Left ventricle myocardium superior (tissue), 1 donor: ENCODE measurements at regions not wholly inside any gene's neighbourhood (a gene's known extent, or its start where the extent isn't known, plus 50 kb on each side); places are given as distances from the start of the nearest gene placed in this dataset.
"Not testable (repeated sequence)": the region's sequence is repeated elsewhere in the genome, so short reads cannot be mapped to it uniquely, and the experiment has no call there.

ENCODE experiments used
- ATAC-seq: fragments of 200-7000 bp; cut with Tn5 transposase; one replicate; pipeline ENCODE4 v1.9.1; 2020; ENCODE audit warnings: mild to moderate bottlenecking, moderate library complexity
- DNase-seq: peaks from one replicate; pipeline ENCODE4 v3.0.0-alpha.2; 2020
- intact Hi-C: fragments of 100-400 bp; cut with micrococcal nuclease; formaldehyde crosslinking; loops from one replicate; pipeline ENCODE4 v1.11.0; 2022
- donor health status: DM: no; HTN: yes; CAD: no; lungs with severe emphysema.

DNA sequence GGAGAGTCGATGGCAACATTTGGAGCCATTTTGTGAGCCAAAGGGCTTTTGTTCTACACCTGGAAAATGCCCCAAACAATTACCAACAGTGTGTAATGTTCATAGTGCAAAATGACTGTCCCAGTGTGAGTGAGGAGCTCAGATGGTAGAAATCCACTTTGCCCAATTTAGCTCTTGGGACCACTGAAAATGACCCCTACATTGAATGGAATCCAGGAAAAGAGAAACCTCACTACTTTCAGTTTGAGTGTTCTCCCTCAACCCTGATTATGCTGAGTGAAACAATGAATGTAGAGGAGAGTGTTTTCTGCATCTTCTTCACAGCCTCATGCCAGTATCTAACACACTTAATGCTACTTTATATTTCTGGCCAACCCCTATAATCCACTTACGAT is 84.9 kb upstream of the NRN1 start:
- no peak for ATAC-seq
- intact Hi-C loops: no loop called here
- no peak for DNase-seq

DNA sequence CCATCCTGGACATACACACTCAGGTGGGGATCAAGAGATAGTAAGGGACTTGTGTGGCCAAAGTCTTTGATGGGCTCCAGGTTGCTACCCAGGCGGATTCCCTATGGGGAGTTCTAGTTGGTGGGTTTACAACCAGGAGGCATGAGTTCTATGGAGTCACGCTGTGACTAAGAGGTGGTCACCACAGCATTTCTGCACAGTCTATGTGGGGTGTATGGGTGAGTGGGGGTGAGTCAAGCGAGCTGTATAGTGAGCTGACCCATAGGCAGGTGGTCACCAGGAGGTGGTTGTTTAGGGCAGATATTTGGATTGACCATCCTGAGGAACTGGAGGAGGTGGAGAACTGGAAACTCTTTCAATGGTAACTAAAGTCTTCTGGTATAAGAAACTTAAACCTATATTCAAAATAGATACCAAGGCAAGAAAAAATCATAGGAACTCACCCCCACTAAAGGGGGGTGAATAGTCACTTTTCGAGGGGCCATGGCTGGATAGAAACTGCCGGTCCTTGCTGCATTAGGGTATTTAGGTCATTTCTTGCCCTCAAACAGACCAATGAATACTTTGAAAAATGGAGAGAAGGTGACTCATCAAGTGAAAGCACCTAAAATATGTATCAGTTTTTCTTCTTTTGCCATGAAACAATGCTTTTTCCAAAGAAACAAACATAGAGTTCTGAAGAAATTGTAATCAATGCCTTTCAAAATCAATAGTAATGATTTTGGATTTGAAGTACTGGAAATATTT is 84.3 kb upstream of the NRN1 start:
- no peak for ATAC-seq
- no peak for DNase-seq
- intact Hi-C loops: no loop called here

DNA sequence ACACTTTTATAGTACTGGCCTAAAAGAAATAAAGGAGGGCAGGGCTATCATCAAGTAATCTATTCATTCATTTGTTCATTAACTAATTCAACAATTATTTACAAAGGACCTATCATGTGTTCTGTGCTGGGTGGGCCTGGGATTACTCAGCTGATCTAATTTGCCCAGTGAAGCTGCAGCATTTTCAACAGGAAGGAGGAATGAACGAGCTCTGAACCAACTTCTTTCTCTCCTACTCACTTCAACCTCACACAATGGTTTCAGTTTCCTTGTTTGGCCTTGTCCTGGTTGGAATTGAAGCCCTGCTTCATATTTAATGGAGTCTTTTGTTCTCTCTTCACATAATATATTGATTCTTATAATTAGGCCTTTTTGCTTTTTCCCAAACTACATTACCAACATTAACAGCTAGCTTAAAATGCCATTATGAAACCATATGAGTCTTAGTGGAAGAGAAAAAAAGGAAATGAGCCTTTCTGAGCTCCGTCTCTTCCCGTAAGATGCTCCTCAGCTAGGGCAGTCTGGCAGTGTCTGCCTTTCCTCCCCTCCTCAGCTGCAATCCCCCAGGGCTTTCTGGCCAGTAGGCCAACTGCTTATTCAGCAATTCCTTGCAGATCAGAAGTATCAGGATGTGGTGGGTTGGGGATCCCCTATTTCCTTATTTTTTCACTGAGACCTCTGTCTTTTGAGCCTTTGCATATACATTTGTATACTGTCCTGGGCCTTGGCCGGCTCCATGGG is 79.4 kb upstream of the NRN1 start:
- DNase-seq (no peak), ATAC-seq (no peak)
- intact Hi-C loops: no loop called here

DNA sequence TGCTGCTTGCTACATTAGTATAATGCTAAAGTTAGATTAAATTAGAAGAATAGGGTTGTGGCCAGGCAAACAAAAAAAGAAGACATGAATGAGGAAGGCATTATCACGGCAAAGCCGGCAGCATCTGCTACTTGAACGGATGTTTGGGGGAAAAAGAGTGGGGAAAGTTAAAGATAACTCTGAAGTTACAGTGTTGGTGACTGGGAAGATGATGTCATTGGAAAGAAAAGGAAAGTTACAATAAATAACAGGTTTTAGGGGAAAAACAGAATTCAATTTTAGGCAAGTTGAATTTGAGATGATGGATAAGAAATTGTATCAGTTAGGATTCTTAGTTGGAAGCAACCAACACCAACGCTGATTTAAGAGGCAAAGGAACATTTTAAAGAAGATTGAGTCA is 74.2 kb upstream of the NRN1 start:
- DNase-seq (no peak), ATAC-seq (no peak)
- intact Hi-C loops: no loop called here

DNA sequence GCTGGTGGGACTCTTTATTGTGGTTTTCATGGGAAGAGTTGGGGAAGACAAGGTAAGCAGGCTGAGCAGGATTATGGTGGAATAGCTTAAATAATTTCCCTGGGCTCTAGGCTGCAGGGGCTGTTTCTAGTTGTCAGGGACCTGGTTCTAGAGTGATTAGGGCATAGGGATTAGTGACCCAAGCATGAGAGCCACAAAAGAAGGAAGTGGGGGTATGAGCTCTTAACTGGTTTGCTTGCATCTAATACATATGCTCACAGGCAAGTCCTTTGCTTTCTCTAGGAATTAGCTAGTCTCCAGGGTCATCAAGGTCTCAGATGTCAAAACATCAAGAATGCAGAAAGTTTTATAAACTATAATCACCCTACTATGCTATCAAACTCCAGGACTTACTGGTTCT is 67.5 kb upstream of the NRN1 start:
- no peak for ATAC-seq
- intact Hi-C loops: no loop called here

DNA sequence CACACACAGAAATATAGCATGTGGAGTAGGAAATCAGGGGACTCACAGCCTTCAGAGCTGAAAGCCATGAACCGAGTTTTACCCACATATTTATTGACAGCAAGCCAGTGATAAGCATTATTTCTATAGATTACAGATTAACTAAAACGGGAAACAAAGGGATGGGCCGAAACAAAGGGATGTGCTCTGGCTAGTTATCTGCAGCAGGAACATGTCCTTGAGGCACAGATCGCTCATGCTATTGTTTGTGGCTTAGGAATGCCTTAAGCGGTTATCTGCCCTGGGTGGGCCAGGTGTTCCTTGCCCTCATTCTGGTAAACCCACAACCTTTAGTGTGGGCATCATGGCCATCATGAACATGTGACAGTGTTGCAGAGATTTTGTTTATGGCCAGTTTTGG is 61.4 kb upstream of the NRN1 start:
- intact Hi-C loops, DNase-seq, ATAC-seq: not testable (repeated sequence)

More for the DNA sequence above, 67.5 kb upstream of the NRN1 start:
- no peak for DNase-seq

DNA sequence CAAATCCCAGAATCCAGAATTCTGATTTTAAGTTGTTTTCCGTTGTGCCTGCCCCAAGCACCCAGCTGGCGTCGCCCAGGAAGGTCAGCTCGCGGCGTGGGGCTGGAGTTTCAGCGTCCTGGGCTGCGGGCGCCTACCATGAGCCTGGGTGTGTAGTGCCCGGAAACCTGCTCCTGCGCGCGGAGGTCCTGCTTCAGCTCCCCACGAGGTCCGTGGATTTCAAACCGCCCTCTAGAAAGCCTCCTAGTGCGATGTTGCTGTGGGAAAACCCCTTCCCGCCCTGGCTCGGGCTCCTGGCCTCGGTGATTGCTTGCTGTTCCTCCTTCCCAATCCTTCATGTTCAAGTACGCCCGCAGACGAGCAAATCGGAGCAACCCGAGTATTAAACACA is 51.3 kb upstream of the NRN1 start:
- DNase-seq: no peak
- ATAC-seq: no peak
- intact Hi-C loops: loop anchor here (10.0 kb wide), 1 partner anchor 257 kb away; no protein-coding TSS in a partner anchor

DNA sequence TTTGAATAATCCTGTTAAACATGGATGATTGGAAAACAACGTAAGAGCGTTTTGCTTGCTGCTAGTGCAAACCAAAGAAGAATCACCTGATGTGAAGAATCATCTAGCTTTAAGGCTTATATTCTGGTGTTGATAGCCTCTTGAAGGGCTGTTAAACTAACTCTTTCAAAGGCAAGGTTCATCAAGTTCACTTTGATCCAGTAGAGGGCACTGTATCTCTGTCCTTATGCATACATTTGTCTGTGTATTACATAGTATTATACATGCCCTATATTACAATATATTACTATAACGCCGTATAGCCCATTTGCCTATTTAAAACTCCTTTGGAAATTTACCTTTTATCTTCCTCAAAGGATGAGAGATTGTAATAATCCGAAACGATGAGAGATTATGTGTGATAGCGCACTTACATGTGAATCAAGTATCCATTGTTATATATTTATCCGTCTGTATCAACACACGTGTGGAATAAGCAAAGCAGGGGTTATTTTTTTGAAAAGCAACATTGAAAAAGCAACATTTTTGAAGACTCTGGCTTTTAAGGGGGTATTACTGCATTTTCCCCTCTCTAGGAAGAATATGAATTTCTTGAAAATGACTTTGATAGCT is 50.8 kb upstream of the NRN1 start:
- intact Hi-C loops: loop anchor here (2.0 to 10.0 kb wide), 2 partner anchors 257 to 489 kb away; no protein-coding TSS in a partner anchor
- DNase-seq (no peak), ATAC-seq (peak; percentile 60)
